GM18505 (cell line): ENCODE measurements at regions not wholly inside any gene's neighbourhood (a gene's known extent, or its start where the extent isn't known, plus 50 kb on each side); places are given as distances from the start of the nearest gene placed in this dataset.

Source experiments
- ATAC-seq: cut with Tn5 transposase; IDR thresholded peaks from one replicate; pipeline ENCODE4 v1.9.1; 2021; ENCODE audit not compliant: unreplicated experiment
- POLR2A ChIP-seq: IDR thresholded peaks from 4 replicates; pipeline ENCODE4 v1.6.1; 2011; ENCODE audit warnings: borderline replicate concordance; ENCODE audit not compliant: insufficient read depth, insufficient read length; ENCODE audit errors: extremely low read depth

- TF ChIP-seq POLR2A = no peak
- no peak for ATAC-seq
These were observed 50.4 kb upstream of the GGTA1 start for GRCh38 chr9:121550041-121550440.

GRCh38 chr9:121550569-121551512 lies 51.2 kb upstream of the GGTA1 start:
- TF ChIP-seq POLR2A = no peak
- peak; percentile 54 for ATAC-seq

GRCh38 chr9:121551985-121552753 lies 52.5 kb upstream of the GGTA1 start:
- TF ChIP-seq POLR2A = no peak
- ATAC-seq = no peak

GRCh38 chr9:121556082-121556481 lies 56.4 kb upstream of the GGTA1 start:
- no peak for TF ChIP-seq POLR2A
- ATAC-seq = no peak

GRCh38 chr9:121556580-121556979 lies 56.9 kb upstream of the GGTA1 start:
- no peak for ATAC-seq

GRCh38 chr9:121557581-121558447 lies 58.2 kb upstream of the GGTA1 start:
- no peak for TF ChIP-seq POLR2A
- peak; percentile 54 for ATAC-seq

More at GRCh38 chr9:121556580-121556979, 56.9 kb upstream of the GGTA1 start:
- TF ChIP-seq POLR2A = no peak

GRCh38 chr9:121558473-121558872 lies 58.8 kb upstream of the GGTA1 start:
- no peak for TF ChIP-seq POLR2A
- no peak for ATAC-seq

GRCh38 chr9:121559183-121559582 lies 59.5 kb upstream of the GGTA1 start:
- peak; percentile 55 for ATAC-seq
- no peak for TF ChIP-seq POLR2A

GRCh38 chr9:121560921-121561320 lies 61.3 kb upstream of the GGTA1 start:
- no peak for TF ChIP-seq POLR2A
- no peak for ATAC-seq

GRCh38 chr9:121561385-121562222 lies 62.0 kb upstream of the GGTA1 start:
- TF ChIP-seq POLR2A = no peak
- no peak for ATAC-seq

- TF ChIP-seq POLR2A = no peak
- no peak for ATAC-seq
These were observed 62.7 kb upstream of the GGTA1 start for GRCh38 chr9:121562301-121562700.

GRCh38 chr9:121563425-121563824 lies 63.8 kb upstream of the GGTA1 start:
- no peak for TF ChIP-seq POLR2A
- no peak for ATAC-seq
